AG09319 (cell line): ENCODE measurements at regions not wholly inside any gene's neighbourhood (a gene's known extent, or its start where the extent isn't known, plus 50 kb on each side); places are given as distances from the start of the nearest gene placed in this dataset.
"Not testable (repeated sequence)": the region's sequence is repeated elsewhere in the genome, so short reads cannot be mapped to it uniquely, and the experiment has no call there.

Experiments
- DNase-seq: peaks from one replicate; pipeline ENCODE4 v3.0.0-alpha.2; 2010; ENCODE audit warnings: low read depth; ENCODE audit errors: extremely low read depth
- TF ChIP-seq, protein P1 (sequence below): IDR thresholded peaks from 2 replicates; pipeline ENCODE4 v1.5.1; 2011; ENCODE audit warnings: low read depth, mild to moderate bottlenecking, inconsistent platforms, low read length, moderate library complexity

GRCh38 chr15:77837649-77838025 lies 204.9 kb upstream of the LINGO1 start:
- no peak for DNase-seq
- TF ChIP-seq, protein P1, sequence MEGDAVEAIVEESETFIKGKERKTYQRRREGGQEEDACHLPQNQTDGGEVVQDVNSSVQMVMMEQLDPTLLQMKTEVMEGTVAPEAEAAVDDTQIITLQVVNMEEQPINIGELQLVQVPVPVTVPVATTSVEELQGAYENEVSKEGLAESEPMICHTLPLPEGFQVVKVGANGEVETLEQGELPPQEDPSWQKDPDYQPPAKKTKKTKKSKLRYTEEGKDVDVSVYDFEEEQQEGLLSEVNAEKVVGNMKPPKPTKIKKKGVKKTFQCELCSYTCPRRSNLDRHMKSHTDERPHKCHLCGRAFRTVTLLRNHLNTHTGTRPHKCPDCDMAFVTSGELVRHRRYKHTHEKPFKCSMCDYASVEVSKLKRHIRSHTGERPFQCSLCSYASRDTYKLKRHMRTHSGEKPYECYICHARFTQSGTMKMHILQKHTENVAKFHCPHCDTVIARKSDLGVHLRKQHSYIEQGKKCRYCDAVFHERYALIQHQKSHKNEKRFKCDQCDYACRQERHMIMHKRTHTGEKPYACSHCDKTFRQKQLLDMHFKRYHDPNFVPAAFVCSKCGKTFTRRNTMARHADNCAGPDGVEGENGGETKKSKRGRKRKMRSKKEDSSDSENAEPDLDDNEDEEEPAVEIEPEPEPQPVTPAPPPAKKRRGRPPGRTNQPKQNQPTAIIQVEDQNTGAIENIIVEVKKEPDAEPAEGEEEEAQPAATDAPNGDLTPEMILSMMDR = no peak

- TF ChIP-seq, protein P1 = no peak
- DNase-seq = no peak
Measured at GRCh38 chr15:77836906-77837648, 204.4 kb upstream of the LINGO1 start.

DNA sequence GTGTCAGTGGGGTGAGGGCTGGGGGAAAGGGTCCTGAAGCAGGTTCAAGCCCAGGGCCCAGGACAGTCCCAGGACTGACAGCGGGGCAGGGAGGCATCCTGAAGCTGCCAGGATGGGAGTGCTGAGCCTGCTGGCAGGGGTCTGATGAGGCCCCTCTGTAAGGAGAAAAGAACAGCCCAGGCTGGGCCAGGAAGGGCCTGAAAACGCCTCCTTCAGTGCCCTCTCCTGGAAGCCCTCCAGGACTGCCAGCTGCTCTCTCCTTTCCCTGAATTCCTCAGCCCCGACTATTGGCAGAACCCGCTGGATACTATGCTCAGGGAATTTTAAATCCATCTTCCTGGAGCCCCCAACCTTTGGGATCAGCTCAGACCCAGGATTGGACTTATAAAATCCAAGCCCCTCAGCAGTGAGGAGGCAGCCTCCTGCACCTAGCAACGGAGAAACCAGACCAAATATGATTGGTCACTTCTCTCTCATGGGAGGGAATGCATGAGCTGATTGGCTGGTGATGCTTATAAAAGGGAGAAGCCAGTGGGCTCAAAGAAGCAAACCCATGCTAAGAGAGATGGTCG lies 203.5 kb upstream of the LINGO1 start:
- no peak for DNase-seq
- TF ChIP-seq, protein P1 = no peak

DNA sequence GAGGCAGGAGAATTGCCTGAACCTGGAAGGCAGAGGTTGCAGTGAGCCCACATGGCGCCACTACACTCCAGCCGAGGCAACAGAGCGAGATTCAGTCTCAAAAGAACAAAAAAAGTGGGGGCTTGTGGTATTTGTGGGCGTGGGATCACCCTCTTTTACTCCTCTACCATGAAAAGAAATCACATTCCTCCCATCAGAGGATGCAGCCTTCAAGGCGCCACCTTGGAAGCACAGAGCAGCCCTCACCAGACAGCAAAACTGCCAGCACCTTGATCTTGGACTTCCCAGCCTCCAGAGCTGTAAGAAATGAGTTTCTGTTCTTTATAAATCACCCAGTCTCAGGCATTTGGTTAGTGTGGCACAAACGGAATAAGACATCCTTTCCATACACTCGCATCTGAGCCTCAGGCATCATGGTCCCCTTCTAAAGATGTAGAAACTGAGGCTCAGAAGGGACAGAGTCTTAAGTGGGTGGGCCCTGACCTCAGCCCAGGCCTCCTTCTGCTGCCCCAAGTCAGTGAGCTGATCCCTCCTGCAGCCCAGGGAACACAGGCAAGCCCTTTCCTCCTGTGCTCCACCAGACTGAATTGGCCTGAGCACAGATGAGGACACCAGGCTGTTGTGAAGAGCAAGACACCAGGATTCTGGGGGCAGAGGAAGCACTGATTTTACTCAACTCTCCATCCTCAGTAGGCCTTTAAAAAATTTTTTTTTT lies 201.7 kb upstream of the LINGO1 start:
- TF ChIP-seq, protein P1 = no peak

GRCh38 chr15:77832874-77833273 lies 200.2 kb upstream of the LINGO1 start:
- DNase-seq = no peak
- TF ChIP-seq, protein P1 = no peak

More for the DNA sequence above, 201.7 kb upstream of the LINGO1 start:
- no peak for DNase-seq

GRCh38 chr15:77831986-77832385 lies 199.3 kb upstream of the LINGO1 start:
- no peak for DNase-seq
- TF ChIP-seq, protein P1 = no peak

DNA sequence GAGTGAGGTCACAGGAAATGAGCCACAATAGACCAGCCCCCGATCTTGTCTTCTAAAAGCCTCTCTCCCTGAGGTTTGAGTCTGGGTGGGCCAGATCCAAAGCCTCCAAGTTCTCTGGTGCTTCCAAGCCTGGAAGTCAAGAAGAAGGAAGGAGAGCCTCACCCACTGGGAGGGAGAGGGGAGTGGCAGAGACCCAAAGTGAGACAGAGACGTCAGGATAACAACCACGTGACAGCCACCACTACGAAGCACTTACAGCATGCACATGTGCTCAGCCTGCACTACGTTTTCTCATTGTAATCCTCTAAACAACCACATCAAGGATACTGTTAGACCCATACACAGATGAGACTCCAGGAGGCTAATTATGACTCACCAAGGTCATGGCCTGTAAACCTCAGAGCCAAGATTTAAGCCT lies 197.3 kb upstream of the LINGO1 start:
- TF ChIP-seq, protein P1 = no peak

GRCh38 chr15:77829331-77829730 lies 196.6 kb upstream of the LINGO1 start:
- not testable (repeated sequence) for DNase-seq

More for the DNA sequence above, 197.3 kb upstream of the LINGO1 start:
- DNase-seq = no peak
